AG09319 (cell line): ENCODE measurements at regions not wholly inside any gene's neighbourhood (a gene's known extent, or its start where the extent isn't known, plus 50 kb on each side); places are given as distances from the start of the nearest gene placed in this dataset.

Source experiments
- DNase-seq: peaks from one replicate; pipeline ENCODE4 v3.0.0-alpha.2; 2010; ENCODE audit warnings: low read depth; ENCODE audit errors: extremely low read depth
- CTCF ChIP-seq: IDR thresholded peaks from 2 replicates; pipeline ENCODE4 v1.5.1; 2011; ENCODE audit warnings: low read depth, mild to moderate bottlenecking, inconsistent platforms, low read length, moderate library complexity

- no peak for TF ChIP-seq CTCF
- DNase-seq, result no peak
These were observed 268.2 kb downstream of the ABHD5 start for GRCh38 chr3:43958973-43959372.

- DNase-seq, result no peak
- no peak for TF ChIP-seq CTCF
These were observed 269.0 kb downstream of the ABHD5 start for GRCh38 chr3:43959498-43960447.

- no peak for DNase-seq
- no peak for TF ChIP-seq CTCF
These were observed 269.7 kb downstream of the ABHD5 start for GRCh38 chr3:43960448-43960840.

- no peak for DNase-seq
- no peak for TF ChIP-seq CTCF
These were observed 271.3 kb downstream of the ABHD5 start for GRCh38 chr3:43962043-43962442.

GRCh38 chr3:43963208-43963607, 272.5 kb downstream of the ABHD5 start:
- TF ChIP-seq CTCF, result no peak

GRCh38 chr3:43964640-43965039, 273.9 kb downstream of the ABHD5 start:
- TF ChIP-seq CTCF, result no peak
- no peak for DNase-seq

More at GRCh38 chr3:43963208-43963607, 272.5 kb downstream of the ABHD5 start:
- no peak for DNase-seq

GRCh38 chr3:43965656-43966055, 274.9 kb downstream of the ABHD5 start:
- no peak for DNase-seq
- no peak for TF ChIP-seq CTCF
